Activated T-cell treated with anti-CD3 and anti-CD28 coated beads, Interleukin-2, amount 50 U/mL, for 24 hours (primary cell): ENCODE measurements at regions not wholly inside any gene's neighbourhood (a gene's known extent, or its start where the extent isn't known, plus 50 kb on each side); places are given as distances from the start of the nearest gene placed in this dataset.

Experiments
- DNase-seq: peaks from one replicate; pipeline ENCODE4 v3.0.0-alpha.2; 2020
- H3K27ac Mint-ChIP-seq: 2 replicates; pipeline ENCODE4 v1.8.0; 2020; ENCODE audit warnings: mild to moderate bottlenecking, mixed read lengths
- H3K27me3 Mint-ChIP-seq: 2 replicates; pipeline ENCODE4 v1.8.0; 2020; ENCODE audit warnings: mixed read lengths
- H3K36me3 Mint-ChIP-seq: 2 replicates; pipeline ENCODE4 v1.8.0; 2020; ENCODE audit warnings: low read depth, mixed read lengths
- H3K4me1 Mint-ChIP-seq: 2 replicates; pipeline ENCODE4 v1.8.0; 2020; ENCODE audit warnings: low read depth, mixed read lengths
- H3K4me3 Mint-ChIP-seq: 2 replicates; pipeline ENCODE4 v1.8.0; 2020; ENCODE audit warnings: mild to moderate bottlenecking, moderate library complexity, mixed read lengths
- H3K9me3 Mint-ChIP-seq: 2 replicates; pipeline ENCODE4 v1.8.0; 2020; ENCODE audit warnings: mixed read lengths

- DNase-seq: no peak
- Mint-ChIP-seq H3K27me3 (peaks cover 2% of the 10 kb centered on the region), H3K4me1 (peaks cover 1% of the 10 kb centered on the region), H3K27ac (no peak overlapping the region), H3K9me3 (no peaks in the 10 kb centered on the region), H3K4me3 (no peak overlapping the region), H3K36me3 (no peaks in the 10 kb centered on the region)
Measured at GRCh38 chr9:87216897-87217455, 269.7 kb upstream of the GAS1 start.

- no peaks in the 10 kb centered on the region for H3K9me3 Mint-ChIP-seq
- DNase-seq: no peak
- H3K27ac Mint-ChIP-seq: no peak overlapping the region
- peaks cover 28% of the 10 kb centered on the region for H3K27me3 Mint-ChIP-seq
- H3K4me3 Mint-ChIP-seq: no peak overlapping the region
- H3K36me3 Mint-ChIP-seq: no peaks in the 10 kb centered on the region
- no peaks in the 10 kb centered on the region for H3K4me1 Mint-ChIP-seq
Measured at GRCh38 chr9:87223392-87224246, 274.0 kb upstream of the DAPK1 start.

GRCh38 chr9:87226896-87227295 is 270.8 kb upstream of the DAPK1 start:
- H3K27me3 Mint-ChIP-seq: peaks cover 37% of the 10 kb centered on the region
- peaks cover 6% of the 10 kb centered on the region for H3K9me3 Mint-ChIP-seq
- no peak overlapping the region for H3K4me3 Mint-ChIP-seq
- H3K36me3 Mint-ChIP-seq: no peaks in the 10 kb centered on the region
- H3K4me1 Mint-ChIP-seq: no peaks in the 10 kb centered on the region
- no peak for DNase-seq
- H3K27ac Mint-ChIP-seq: no peak overlapping the region

- Mint-ChIP-seq H3K4me1 (no peaks in the 10 kb centered on the region), H3K9me3 (peaks cover 6% of the 10 kb centered on the region), H3K27ac (no peak overlapping the region), H3K36me3 (no peaks in the 10 kb centered on the region), H3K27me3 (peaks cover 37% of the 10 kb centered on the region), H3K4me3 (no peak overlapping the region)
- DNase-seq: no peak
Measured at GRCh38 chr9:87227456-87227855, 270.2 kb upstream of the DAPK1 start.

- DNase-seq: no peak
- H3K4me1 Mint-ChIP-seq: no peaks in the 10 kb centered on the region
- no peak overlapping the region for H3K27ac Mint-ChIP-seq
- H3K9me3 Mint-ChIP-seq: peaks cover 6% of the 10 kb centered on the region
- H3K36me3 Mint-ChIP-seq: no peaks in the 10 kb centered on the region
- peaks cover 24% of the 10 kb centered on the region for H3K27me3 Mint-ChIP-seq
- H3K4me3 Mint-ChIP-seq: no peak overlapping the region
Measured at GRCh38 chr9:87229108-87229507, 268.6 kb upstream of the DAPK1 start.

GRCh38 chr9:87233431-87233830 is 264.2 kb upstream of the DAPK1 start:
- no peaks in the 10 kb centered on the region for H3K36me3 Mint-ChIP-seq
- no peak for DNase-seq
- no peaks in the 10 kb centered on the region for H3K4me1 Mint-ChIP-seq
- H3K27ac Mint-ChIP-seq: no peak overlapping the region
- peaks cover 15% of the 10 kb centered on the region for H3K27me3 Mint-ChIP-seq
- peaks cover 6% of the 10 kb centered on the region for H3K9me3 Mint-ChIP-seq
- no peak overlapping the region for H3K4me3 Mint-ChIP-seq

GRCh38 chr9:87233899-87234455 is 263.7 kb upstream of the DAPK1 start:
- peaks cover 6% of the 10 kb centered on the region for H3K9me3 Mint-ChIP-seq
- DNase-seq: no peak
- no peak overlapping the region for H3K4me3 Mint-ChIP-seq
- H3K27me3 Mint-ChIP-seq: peaks cover 20% of the 10 kb centered on the region
- no peak overlapping the region for H3K27ac Mint-ChIP-seq
- H3K36me3 Mint-ChIP-seq: no peaks in the 10 kb centered on the region
- no peaks in the 10 kb centered on the region for H3K4me1 Mint-ChIP-seq

- no peak for DNase-seq
- Mint-ChIP-seq H3K27me3 (peaks cover 29% of the 10 kb centered on the region), H3K27ac (no peak overlapping the region), H3K36me3 (no peaks in the 10 kb centered on the region), H3K4me1 (no peaks in the 10 kb centered on the region), H3K4me3 (no peak overlapping the region), H3K9me3 (peaks cover 6% of the 10 kb centered on the region)
Measured at GRCh38 chr9:87234854-87235253, 262.8 kb upstream of the DAPK1 start.

- no peak overlapping the region for H3K4me3 Mint-ChIP-seq
- peaks cover 3% of the 10 kb centered on the region for H3K9me3 Mint-ChIP-seq
- no peak overlapping the region for H3K27ac Mint-ChIP-seq
- no peak for DNase-seq
- H3K4me1 Mint-ChIP-seq: no peaks in the 10 kb centered on the region
- H3K36me3 Mint-ChIP-seq: no peaks in the 10 kb centered on the region
- peaks cover 23% of the 10 kb centered on the region for H3K27me3 Mint-ChIP-seq
Measured at GRCh38 chr9:87236546-87236945, 261.1 kb upstream of the DAPK1 start.

GRCh38 chr9:87237336-87237735 is 260.3 kb upstream of the DAPK1 start:
- H3K36me3 Mint-ChIP-seq: no peaks in the 10 kb centered on the region
- H3K9me3 Mint-ChIP-seq: no peaks in the 10 kb centered on the region
- DNase-seq: no peak
- peaks cover 26% of the 10 kb centered on the region for H3K27me3 Mint-ChIP-seq
- no peaks in the 10 kb centered on the region for H3K4me1 Mint-ChIP-seq
- no peak overlapping the region for H3K27ac Mint-ChIP-seq
- no peak overlapping the region for H3K4me3 Mint-ChIP-seq

GRCh38 chr9:87238545-87238944 is 259.1 kb upstream of the DAPK1 start:
- Mint-ChIP-seq H3K9me3 (no peaks in the 10 kb centered on the region), H3K4me3 (no peak overlapping the region), H3K27me3 (peaks cover 29% of the 10 kb centered on the region), H3K27ac (no peak overlapping the region), H3K4me1 (no peaks in the 10 kb centered on the region), H3K36me3 (no peaks in the 10 kb centered on the region)
- no peak for DNase-seq

GRCh38 chr9:87239312-87239711 is 258.4 kb upstream of the DAPK1 start:
- no peaks in the 10 kb centered on the region for H3K36me3 Mint-ChIP-seq
- H3K4me1 Mint-ChIP-seq: no peaks in the 10 kb centered on the region
- DNase-seq: no peak
- no peak overlapping the region for H3K27ac Mint-ChIP-seq
- peaks cover 31% of the 10 kb centered on the region for H3K27me3 Mint-ChIP-seq
- H3K4me3 Mint-ChIP-seq: no peak overlapping the region
- H3K9me3 Mint-ChIP-seq: no peaks in the 10 kb centered on the region

- Mint-ChIP-seq H3K27me3 (peaks cover 42% of the 10 kb centered on the region), H3K9me3 (no peaks in the 10 kb centered on the region), H3K36me3 (no peaks in the 10 kb centered on the region), H3K4me3 (no peak overlapping the region), H3K27ac (no peak overlapping the region), H3K4me1 (no peaks in the 10 kb centered on the region)
- DNase-seq: no peak
Measured at GRCh38 chr9:87243602-87244001, 254.1 kb upstream of the DAPK1 start.

- H3K36me3 Mint-ChIP-seq: no peaks in the 10 kb centered on the region
- no peaks in the 10 kb centered on the region for H3K4me1 Mint-ChIP-seq
- no peak for DNase-seq
- H3K27ac Mint-ChIP-seq: no peak overlapping the region
- H3K9me3 Mint-ChIP-seq: no peaks in the 10 kb centered on the region
- H3K4me3 Mint-ChIP-seq: no peak overlapping the region
- peaks cover 35% of the 10 kb centered on the region for H3K27me3 Mint-ChIP-seq
Measured at GRCh38 chr9:87245271-87245670, 252.4 kb upstream of the DAPK1 start.

- Mint-ChIP-seq H3K27me3 (peaks cover 31% of the 10 kb centered on the region), H3K4me3 (no peak overlapping the region)
- no peak for DNase-seq
Measured at GRCh38 chr9:87247097-87247496, 250.6 kb upstream of the DAPK1 start.

More at GRCh38 chr9:87247097-87247496, 250.6 kb upstream of the DAPK1 start:
- Mint-ChIP-seq H3K36me3 (no peaks in the 10 kb centered on the region), H3K9me3 (no peaks in the 10 kb centered on the region), H3K27ac (no peak overlapping the region), H3K4me1 (no peaks in the 10 kb centered on the region)
